GM23338 (cell line): ENCODE measurements at regions not wholly inside any gene's neighbourhood (a gene's known extent, or its start where the extent isn't known, plus 50 kb on each side); places are given as distances from the start of the nearest gene placed in this dataset.

Experiments used
- ATAC-seq: fragments of 200-7000 bp; cut with Tn5 transposase; 3 replicates; pipeline ENCODE4 v1.9.1; 2020
- DNase-seq: peaks from one replicate; pipeline ENCODE4 v3.0.0-alpha.2; 2015; ENCODE audit warnings: low spot score
- H2AFZ ChIP-seq: fragments of 200-600 bp; sonication (generic); 2 replicates; pipeline ENCODE4 v1.8.0; 2016; ENCODE audit warnings: antibody characterized with exemption, mild to moderate bottlenecking, moderate library complexity
- H3F3A ChIP-seq: fragments of 200-600 bp; sonication (generic); replicated peaks from 2 replicates; pipeline ENCODE4 v1.8.0; 2017; ENCODE audit warnings: antibody characterized with exemption, mixed run types, low read depth
- H3K27ac ChIP-seq: fragments of 200-600 bp; sonication (generic); 2 replicates; pipeline ENCODE4 v1.6.1; 2016; ENCODE audit warnings: low read depth
- H3K27me3 ChIP-seq: fragments of 200-600 bp; sonication (generic); 2 replicates; pipeline ENCODE4 v1.8.0; 2016; ENCODE audit warnings: mild to moderate bottlenecking, mixed run types, moderate library complexity; ENCODE audit not compliant: insufficient read depth
- H3K36me3 ChIP-seq: fragments of 200-600 bp; sonication (generic); 2 replicates; pipeline ENCODE4 v1.8.0; 2016; ENCODE audit warnings: mild to moderate bottlenecking; ENCODE audit not compliant: insufficient read depth
- H3K4me1 ChIP-seq: fragments of 200-600 bp; sonication (generic); 2 replicates; pipeline ENCODE4 v1.8.0; 2016; ENCODE audit warnings: mild to moderate bottlenecking, moderate library complexity; ENCODE audit not compliant: insufficient read depth
- H3K4me2 ChIP-seq: fragments of 200-600 bp; sonication (generic); 2 replicates; pipeline ENCODE4 v1.7.1; 2017; ENCODE audit warnings: mixed run types
- H3K4me3 ChIP-seq: fragments of 200-600 bp; sonication (generic); 2 replicates; pipeline ENCODE4 v1.6.1; 2016; ENCODE audit warnings: mixed run types
- H3K79me2 ChIP-seq: fragments of 200-600 bp; sonication (generic); replicated peaks from 2 replicates; pipeline ENCODE4 v1.8.0; 2017; ENCODE audit warnings: mild to moderate bottlenecking; ENCODE audit not compliant: insufficient read depth
- H3K9me2 ChIP-seq: fragments of 200-600 bp; sonication (generic); 2 replicates; pipeline ENCODE4 v1.8.0; 2017; ENCODE audit not compliant: insufficient read depth
- H4K20me1 ChIP-seq: fragments of 200-600 bp; sonication (generic); replicated peaks from 2 replicates; pipeline ENCODE4 v1.8.0; 2017; ENCODE audit warnings: mild to moderate bottlenecking; ENCODE audit not compliant: insufficient read depth
- H3K27ac Mint-ChIP-seq: 2 replicates; pipeline ENCODE4 v1.8.0; 2020; ENCODE audit warnings: inconsistent platforms, mild to moderate bottlenecking, moderate library complexity, mixed read lengths
- H3K27me3 Mint-ChIP-seq: 3 replicates; pipeline ENCODE4 v1.8.0; 2022; ENCODE audit warnings: low read depth, mild to moderate bottlenecking, moderate library complexity, mixed read lengths, inconsistent platforms; ENCODE audit not compliant: insufficient read depth, poor library complexity
- H3K36me3 Mint-ChIP-seq: 3 replicates; pipeline ENCODE4 v1.8.0; 2021; ENCODE audit warnings: low read depth, mild to moderate bottlenecking, inconsistent platforms, moderate library complexity, mixed read lengths
- H3K4me1 Mint-ChIP-seq: 3 replicates; pipeline ENCODE4 v1.8.0; 2020; ENCODE audit warnings: mild to moderate bottlenecking, inconsistent platforms, mixed read lengths
- H3K4me3 Mint-ChIP-seq: 3 replicates; pipeline ENCODE4 v1.8.0; 2021; ENCODE audit warnings: moderate library complexity, mild to moderate bottlenecking, inconsistent platforms, mixed read lengths
- H3K9me3 Mint-ChIP-seq: 3 replicates; pipeline ENCODE4 v1.8.0; 2020; ENCODE audit warnings: moderate library complexity, mild to moderate bottlenecking, inconsistent platforms, mixed read lengths
- CREB1 ChIP-seq: fragments of 250-450 bp; sonication (Bioruptor Pico); IDR thresholded peaks from 2 replicates; pipeline ENCODE4 v1.5.0; 2020; ENCODE audit warnings: low read depth, mild to moderate bottlenecking, moderate library complexity
- CTCF ChIP-seq, 2 experiments: fragments of 200-600 bp in 1 of 2; sonication (generic) in 1 of 2; conservative IDR thresholded peaks; 2 replicates each; pipeline versions ENCODE4 v1.5.1 to v1.6.1; 2016 to 2017; ENCODE audit warnings: antibody characterized with exemption in 2 of 2, low read depth in 2 of 2, mild to moderate bottlenecking in 2 of 2, moderate library complexity in 1 of 2
- EZH2 ChIP-seq: fragments of 200-600 bp; sonication (generic); IDR thresholded peaks from one replicate; pipeline ENCODE4 v1.8.0; 2017; ENCODE audit warnings: antibody characterized with exemption, mild to moderate bottlenecking, low read depth; ENCODE audit not compliant: unreplicated experiment
- EZH2phosphoT487 ChIP-seq: fragments of 200-600 bp; sonication (generic); IDR thresholded peaks from one replicate; pipeline ENCODE4 v1.8.1; 2018; ENCODE audit warnings: antibody characterized with exemption; ENCODE audit not compliant: unreplicated experiment
- POLR2AphosphoS5 ChIP-seq: IDR thresholded peaks from 2 replicates; pipeline ENCODE4 v1.6.1; 2016; ENCODE audit warnings: antibody characterized with exemption, low read depth
- REST ChIP-seq: IDR thresholded peaks from one replicate; pipeline ENCODE4 v1.6.1; 2018; ENCODE audit warnings: antibody characterized with exemption; ENCODE audit not compliant: unreplicated experiment
- STAT1 ChIP-seq: IDR thresholded peaks from one replicate; pipeline ENCODE4 v1.6.1; 2016; ENCODE audit warnings: antibody characterized with exemption; ENCODE audit not compliant: unreplicated experiment
- ZNF114 ChIP-seq: fragments of 250-450 bp; sonication (Bioruptor Pico); IDR thresholded peaks from 2 replicates; pipeline ENCODE4 v1.5.0; 2020; ENCODE audit warnings: mild to moderate bottlenecking, moderate library complexity
- ZNF331 ChIP-seq: fragments of 250-450 bp; sonication (Bioruptor Pico); IDR thresholded peaks from 2 replicates; pipeline ENCODE4 v1.5.0; 2020; ENCODE audit warnings: low read depth, mild to moderate bottlenecking, moderate library complexity
- ZNF462 ChIP-seq: fragments of 250-450 bp; sonication (Bioruptor Pico); IDR thresholded peaks from 2 replicates; pipeline ENCODE4 v1.5.0; 2020; ENCODE audit warnings: mild to moderate bottlenecking, moderate library complexity

GRCh38 chr10:120749072-120749471, 102.1 kb upstream of the WDR11 start:
- H2AFZ ChIP-seq, result no peak overlapping the region
- Mint-ChIP-seq H3K4me3 (no peak overlapping the region), H3K4me1 (peaks cover 11% of the 10 kb centered on the region), H3K36me3 (no peaks in the 10 kb centered on the region), H3K27ac (no peak overlapping the region), H3K9me3 (no peaks in the 10 kb centered on the region), H3K27me3 (no peaks in the 10 kb centered on the region)
- no peak for TF ChIP-seq CREB1 (CRISPR knock-in tag)
- TF ChIP-seq STAT1, result no peak
- TF ChIP-seq EZH2, result no peak
- TF ChIP-seq EZH2phosphoT487, result no peak
- TF ChIP-seq ZNF331, result no peak
- TF ChIP-seq POLR2AphosphoS5, result no peak
- no peak for TF ChIP-seq CTCF (conservative IDR thresholded peaks at IDR 0.05; ENCODE audit: low read depth in 2 of 2)
- TF ChIP-seq ZNF114, result no peak
- TF ChIP-seq ZNF462, result no peak
- TF ChIP-seq REST, result no peak
- H3K79me2 ChIP-seq, result no peaks in the 10 kb centered on the region
- H3K4me2 ChIP-seq, result no peak overlapping the region
- no peaks in the 10 kb centered on the region; the same call in none of the 2 replicates for H3K4me1 ChIP-seq
- H3F3A ChIP-seq, result no peaks in the 10 kb centered on the region
- H3K36me3 ChIP-seq, result no peaks in the 10 kb centered on the region
- no peak for ATAC-seq
- H3K4me3 ChIP-seq, result no peak overlapping the region
- DNase-seq, result no peak
- no peaks in the 10 kb centered on the region for H4K20me1 ChIP-seq
- no peaks in the 10 kb centered on the region for H3K27me3 ChIP-seq
- H3K27ac ChIP-seq, result no peak overlapping the region
- H3K9me2 ChIP-seq, result 0 out of 2 replicates have a peak, but pooled peaks cover 4% of the 10 kb centered on the region
